RWPE1 (cell line): ENCODE measurements at regions not wholly inside any gene's neighbourhood (a gene's known extent, or its start where the extent isn't known, plus 50 kb on each side); places are given as distances from the start of the nearest gene placed in this dataset.

ENCODE experiments used
- CTCF ChIA-PET: fragments of 350-600 bp; sonication (Branson Sonifier 250); formaldehyde crosslinking; extraction: SDS; loops from one replicate; lab custom pipeline; 2021; lab: Yijun Ruan, JAX
- POLR2A ChIA-PET: fragments of 400-600 bp; formaldehyde crosslinking; extraction: SDS; loops from one replicate; lab custom pipeline; 2020; ENCODE audit warnings: antibody characterized with exemption; ENCODE audit not compliant: low non-redundant PET; lab: Yijun Ruan, JAX
- DNase-seq: peaks from one replicate; pipeline ENCODE4 v3.0.0; 2012; ENCODE audit warnings: low spot score
- H3K27ac ChIP-seq: fragments of 450-650 bp; 2 replicates; pipeline ENCODE4 v1.5.1; 2017
- TF ChIP-seq, protein P1 (sequence below): fragments of 450-650 bp; conservative IDR thresholded peaks from 2 replicates; pipeline ENCODE4 v1.5.1; 2017; ENCODE audit warnings: low read depth, mild to moderate bottlenecking

DNA sequence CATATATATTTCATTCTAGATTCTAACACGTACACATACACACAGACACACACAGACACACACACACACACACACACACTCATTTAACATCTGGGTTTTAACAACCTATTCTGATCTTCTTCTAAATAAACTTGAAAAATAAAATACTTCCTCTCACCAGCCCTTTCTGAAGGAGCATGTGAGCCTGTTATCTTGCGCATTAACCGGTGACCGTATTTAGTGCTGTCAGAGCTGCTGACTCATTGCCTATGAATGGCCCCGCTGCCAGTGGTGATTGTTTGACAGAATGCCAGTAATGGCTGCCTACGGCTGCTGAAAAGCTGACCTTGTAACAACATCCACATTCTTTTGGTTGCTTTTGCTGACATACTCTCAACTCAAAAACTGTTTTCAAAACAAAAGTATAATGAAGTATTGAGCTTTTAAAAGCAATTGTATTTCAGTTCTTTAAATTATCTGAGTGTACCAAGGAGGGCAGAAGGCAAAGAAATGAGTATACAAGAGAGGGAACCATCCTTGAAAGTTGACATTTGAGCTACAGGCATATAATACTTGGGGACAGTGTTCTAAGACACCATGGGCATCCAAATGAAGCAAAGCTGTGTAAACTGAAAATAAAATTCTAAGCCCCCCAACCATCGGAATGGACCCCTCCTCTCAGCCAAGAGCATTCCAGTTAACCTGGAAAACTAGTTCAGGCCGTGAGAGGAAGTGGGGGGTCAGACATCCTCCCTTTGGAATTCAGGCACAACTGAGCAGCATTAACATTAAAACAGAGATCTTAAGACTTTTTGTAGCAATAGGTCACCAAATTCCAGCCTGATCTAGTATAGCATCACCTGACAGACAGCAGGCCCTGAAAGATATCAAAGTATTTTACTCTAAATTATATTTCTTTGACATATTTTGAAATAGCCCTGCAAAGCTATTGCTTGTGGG is 50.2 kb upstream of the DTNA start:
- ChIA-PET POLR2A (no interaction called here), CTCF (no interaction called here)
- DNase-seq: peak; percentile 71
- TF ChIP-seq, protein P1, sequence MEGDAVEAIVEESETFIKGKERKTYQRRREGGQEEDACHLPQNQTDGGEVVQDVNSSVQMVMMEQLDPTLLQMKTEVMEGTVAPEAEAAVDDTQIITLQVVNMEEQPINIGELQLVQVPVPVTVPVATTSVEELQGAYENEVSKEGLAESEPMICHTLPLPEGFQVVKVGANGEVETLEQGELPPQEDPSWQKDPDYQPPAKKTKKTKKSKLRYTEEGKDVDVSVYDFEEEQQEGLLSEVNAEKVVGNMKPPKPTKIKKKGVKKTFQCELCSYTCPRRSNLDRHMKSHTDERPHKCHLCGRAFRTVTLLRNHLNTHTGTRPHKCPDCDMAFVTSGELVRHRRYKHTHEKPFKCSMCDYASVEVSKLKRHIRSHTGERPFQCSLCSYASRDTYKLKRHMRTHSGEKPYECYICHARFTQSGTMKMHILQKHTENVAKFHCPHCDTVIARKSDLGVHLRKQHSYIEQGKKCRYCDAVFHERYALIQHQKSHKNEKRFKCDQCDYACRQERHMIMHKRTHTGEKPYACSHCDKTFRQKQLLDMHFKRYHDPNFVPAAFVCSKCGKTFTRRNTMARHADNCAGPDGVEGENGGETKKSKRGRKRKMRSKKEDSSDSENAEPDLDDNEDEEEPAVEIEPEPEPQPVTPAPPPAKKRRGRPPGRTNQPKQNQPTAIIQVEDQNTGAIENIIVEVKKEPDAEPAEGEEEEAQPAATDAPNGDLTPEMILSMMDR: no peak
- H3K27ac ChIP-seq: no peak overlapping the region
